GM23338 (cell line): ENCODE measurements at regions not wholly inside any gene's neighbourhood (a gene's known extent, or its start where the extent isn't known, plus 50 kb on each side); places are given as distances from the start of the nearest gene placed in this dataset.

Source experiments
- ATAC-seq: fragments of 200-7000 bp; cut with Tn5 transposase; 3 replicates; pipeline ENCODE4 v1.9.1; 2020
- DNase-seq: peaks from one replicate; pipeline ENCODE4 v3.0.0-alpha.2; 2015; ENCODE audit warnings: low spot score
- H2AFZ ChIP-seq: fragments of 200-600 bp; sonication (generic); 2 replicates; pipeline ENCODE4 v1.8.0; 2016; ENCODE audit warnings: antibody characterized with exemption, mild to moderate bottlenecking, moderate library complexity
- H3F3A ChIP-seq: fragments of 200-600 bp; sonication (generic); replicated peaks from 2 replicates; pipeline ENCODE4 v1.8.0; 2017; ENCODE audit warnings: antibody characterized with exemption, mixed run types, low read depth
- H3K27ac ChIP-seq: fragments of 200-600 bp; sonication (generic); 2 replicates; pipeline ENCODE4 v1.6.1; 2016; ENCODE audit warnings: low read depth
- H3K27me3 ChIP-seq: fragments of 200-600 bp; sonication (generic); 2 replicates; pipeline ENCODE4 v1.8.0; 2016; ENCODE audit warnings: mild to moderate bottlenecking, mixed run types, moderate library complexity; ENCODE audit not compliant: insufficient read depth
- H3K36me3 ChIP-seq: fragments of 200-600 bp; sonication (generic); 2 replicates; pipeline ENCODE4 v1.8.0; 2016; ENCODE audit warnings: mild to moderate bottlenecking; ENCODE audit not compliant: insufficient read depth
- H3K4me1 ChIP-seq: fragments of 200-600 bp; sonication (generic); 2 replicates; pipeline ENCODE4 v1.8.0; 2016; ENCODE audit warnings: mild to moderate bottlenecking, moderate library complexity; ENCODE audit not compliant: insufficient read depth
- H3K4me2 ChIP-seq: fragments of 200-600 bp; sonication (generic); 2 replicates; pipeline ENCODE4 v1.7.1; 2017; ENCODE audit warnings: mixed run types
- H3K4me3 ChIP-seq: fragments of 200-600 bp; sonication (generic); 2 replicates; pipeline ENCODE4 v1.6.1; 2016; ENCODE audit warnings: mixed run types
- H3K79me2 ChIP-seq: fragments of 200-600 bp; sonication (generic); replicated peaks from 2 replicates; pipeline ENCODE4 v1.8.0; 2017; ENCODE audit warnings: mild to moderate bottlenecking; ENCODE audit not compliant: insufficient read depth
- H3K9me2 ChIP-seq: fragments of 200-600 bp; sonication (generic); 2 replicates; pipeline ENCODE4 v1.8.0; 2017; ENCODE audit not compliant: insufficient read depth
- H4K20me1 ChIP-seq: fragments of 200-600 bp; sonication (generic); replicated peaks from 2 replicates; pipeline ENCODE4 v1.8.0; 2017; ENCODE audit warnings: mild to moderate bottlenecking; ENCODE audit not compliant: insufficient read depth
- H3K27ac Mint-ChIP-seq: 2 replicates; pipeline ENCODE4 v1.8.0; 2020; ENCODE audit warnings: inconsistent platforms, mild to moderate bottlenecking, moderate library complexity, mixed read lengths
- H3K27me3 Mint-ChIP-seq: 3 replicates; pipeline ENCODE4 v1.8.0; 2022; ENCODE audit warnings: low read depth, mild to moderate bottlenecking, moderate library complexity, mixed read lengths, inconsistent platforms; ENCODE audit not compliant: insufficient read depth, poor library complexity
- H3K36me3 Mint-ChIP-seq: 3 replicates; pipeline ENCODE4 v1.8.0; 2021; ENCODE audit warnings: low read depth, mild to moderate bottlenecking, inconsistent platforms, moderate library complexity, mixed read lengths
- H3K4me1 Mint-ChIP-seq: 3 replicates; pipeline ENCODE4 v1.8.0; 2020; ENCODE audit warnings: mild to moderate bottlenecking, inconsistent platforms, mixed read lengths
- H3K4me3 Mint-ChIP-seq: 3 replicates; pipeline ENCODE4 v1.8.0; 2021; ENCODE audit warnings: moderate library complexity, mild to moderate bottlenecking, inconsistent platforms, mixed read lengths
- H3K9me3 Mint-ChIP-seq: 3 replicates; pipeline ENCODE4 v1.8.0; 2020; ENCODE audit warnings: moderate library complexity, mild to moderate bottlenecking, inconsistent platforms, mixed read lengths
- CREB1 ChIP-seq: fragments of 250-450 bp; sonication (Bioruptor Pico); IDR thresholded peaks from 2 replicates; pipeline ENCODE4 v1.5.0; 2020; ENCODE audit warnings: low read depth, mild to moderate bottlenecking, moderate library complexity
- ETS1 ChIP-seq: IDR thresholded peaks from 2 replicates; pipeline ENCODE4 v1.6.1; 2016; ENCODE audit warnings: antibody characterized with exemption
- EZH2 ChIP-seq: fragments of 200-600 bp; sonication (generic); IDR thresholded peaks from one replicate; pipeline ENCODE4 v1.8.0; 2017; ENCODE audit warnings: antibody characterized with exemption, mild to moderate bottlenecking, low read depth; ENCODE audit not compliant: unreplicated experiment
- POLR2AphosphoS5 ChIP-seq: IDR thresholded peaks from 2 replicates; pipeline ENCODE4 v1.6.1; 2016; ENCODE audit warnings: antibody characterized with exemption, low read depth
- REST ChIP-seq: IDR thresholded peaks from one replicate; pipeline ENCODE4 v1.6.1; 2018; ENCODE audit warnings: antibody characterized with exemption; ENCODE audit not compliant: unreplicated experiment
- STAT1 ChIP-seq: IDR thresholded peaks from one replicate; pipeline ENCODE4 v1.6.1; 2016; ENCODE audit warnings: antibody characterized with exemption; ENCODE audit not compliant: unreplicated experiment
- ZNF114 ChIP-seq: fragments of 250-450 bp; sonication (Bioruptor Pico); IDR thresholded peaks from 2 replicates; pipeline ENCODE4 v1.5.0; 2020; ENCODE audit warnings: mild to moderate bottlenecking, moderate library complexity
- TF ChIP-seq, protein P1 (sequence below): fragments of 250-450 bp; sonication (Bioruptor Pico); IDR thresholded peaks from 2 replicates; pipeline ENCODE4 v1.5.0; 2020; ENCODE audit warnings: mild to moderate bottlenecking, moderate library complexity

DNA sequence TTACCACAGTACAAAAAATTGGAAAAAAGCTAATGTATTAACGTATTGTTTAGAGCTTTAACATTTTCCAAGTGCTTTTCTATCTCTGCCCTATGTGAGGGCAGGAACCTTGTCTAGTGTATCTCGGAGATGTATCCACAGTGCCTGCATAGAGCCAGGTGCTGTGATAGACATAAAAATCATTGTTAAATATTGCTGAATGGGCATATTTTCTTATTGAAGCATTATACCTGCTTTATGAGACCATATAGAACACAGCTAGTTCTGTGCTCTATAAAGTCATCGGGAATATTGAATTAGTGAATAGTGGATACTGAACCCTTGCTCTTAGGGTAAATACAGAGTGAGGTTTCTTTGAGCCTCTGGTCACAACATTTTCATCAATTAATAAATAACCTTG lies 163.0 kb downstream of the RNF144B start (continued):
- TF ChIP-seq, protein P1, sequence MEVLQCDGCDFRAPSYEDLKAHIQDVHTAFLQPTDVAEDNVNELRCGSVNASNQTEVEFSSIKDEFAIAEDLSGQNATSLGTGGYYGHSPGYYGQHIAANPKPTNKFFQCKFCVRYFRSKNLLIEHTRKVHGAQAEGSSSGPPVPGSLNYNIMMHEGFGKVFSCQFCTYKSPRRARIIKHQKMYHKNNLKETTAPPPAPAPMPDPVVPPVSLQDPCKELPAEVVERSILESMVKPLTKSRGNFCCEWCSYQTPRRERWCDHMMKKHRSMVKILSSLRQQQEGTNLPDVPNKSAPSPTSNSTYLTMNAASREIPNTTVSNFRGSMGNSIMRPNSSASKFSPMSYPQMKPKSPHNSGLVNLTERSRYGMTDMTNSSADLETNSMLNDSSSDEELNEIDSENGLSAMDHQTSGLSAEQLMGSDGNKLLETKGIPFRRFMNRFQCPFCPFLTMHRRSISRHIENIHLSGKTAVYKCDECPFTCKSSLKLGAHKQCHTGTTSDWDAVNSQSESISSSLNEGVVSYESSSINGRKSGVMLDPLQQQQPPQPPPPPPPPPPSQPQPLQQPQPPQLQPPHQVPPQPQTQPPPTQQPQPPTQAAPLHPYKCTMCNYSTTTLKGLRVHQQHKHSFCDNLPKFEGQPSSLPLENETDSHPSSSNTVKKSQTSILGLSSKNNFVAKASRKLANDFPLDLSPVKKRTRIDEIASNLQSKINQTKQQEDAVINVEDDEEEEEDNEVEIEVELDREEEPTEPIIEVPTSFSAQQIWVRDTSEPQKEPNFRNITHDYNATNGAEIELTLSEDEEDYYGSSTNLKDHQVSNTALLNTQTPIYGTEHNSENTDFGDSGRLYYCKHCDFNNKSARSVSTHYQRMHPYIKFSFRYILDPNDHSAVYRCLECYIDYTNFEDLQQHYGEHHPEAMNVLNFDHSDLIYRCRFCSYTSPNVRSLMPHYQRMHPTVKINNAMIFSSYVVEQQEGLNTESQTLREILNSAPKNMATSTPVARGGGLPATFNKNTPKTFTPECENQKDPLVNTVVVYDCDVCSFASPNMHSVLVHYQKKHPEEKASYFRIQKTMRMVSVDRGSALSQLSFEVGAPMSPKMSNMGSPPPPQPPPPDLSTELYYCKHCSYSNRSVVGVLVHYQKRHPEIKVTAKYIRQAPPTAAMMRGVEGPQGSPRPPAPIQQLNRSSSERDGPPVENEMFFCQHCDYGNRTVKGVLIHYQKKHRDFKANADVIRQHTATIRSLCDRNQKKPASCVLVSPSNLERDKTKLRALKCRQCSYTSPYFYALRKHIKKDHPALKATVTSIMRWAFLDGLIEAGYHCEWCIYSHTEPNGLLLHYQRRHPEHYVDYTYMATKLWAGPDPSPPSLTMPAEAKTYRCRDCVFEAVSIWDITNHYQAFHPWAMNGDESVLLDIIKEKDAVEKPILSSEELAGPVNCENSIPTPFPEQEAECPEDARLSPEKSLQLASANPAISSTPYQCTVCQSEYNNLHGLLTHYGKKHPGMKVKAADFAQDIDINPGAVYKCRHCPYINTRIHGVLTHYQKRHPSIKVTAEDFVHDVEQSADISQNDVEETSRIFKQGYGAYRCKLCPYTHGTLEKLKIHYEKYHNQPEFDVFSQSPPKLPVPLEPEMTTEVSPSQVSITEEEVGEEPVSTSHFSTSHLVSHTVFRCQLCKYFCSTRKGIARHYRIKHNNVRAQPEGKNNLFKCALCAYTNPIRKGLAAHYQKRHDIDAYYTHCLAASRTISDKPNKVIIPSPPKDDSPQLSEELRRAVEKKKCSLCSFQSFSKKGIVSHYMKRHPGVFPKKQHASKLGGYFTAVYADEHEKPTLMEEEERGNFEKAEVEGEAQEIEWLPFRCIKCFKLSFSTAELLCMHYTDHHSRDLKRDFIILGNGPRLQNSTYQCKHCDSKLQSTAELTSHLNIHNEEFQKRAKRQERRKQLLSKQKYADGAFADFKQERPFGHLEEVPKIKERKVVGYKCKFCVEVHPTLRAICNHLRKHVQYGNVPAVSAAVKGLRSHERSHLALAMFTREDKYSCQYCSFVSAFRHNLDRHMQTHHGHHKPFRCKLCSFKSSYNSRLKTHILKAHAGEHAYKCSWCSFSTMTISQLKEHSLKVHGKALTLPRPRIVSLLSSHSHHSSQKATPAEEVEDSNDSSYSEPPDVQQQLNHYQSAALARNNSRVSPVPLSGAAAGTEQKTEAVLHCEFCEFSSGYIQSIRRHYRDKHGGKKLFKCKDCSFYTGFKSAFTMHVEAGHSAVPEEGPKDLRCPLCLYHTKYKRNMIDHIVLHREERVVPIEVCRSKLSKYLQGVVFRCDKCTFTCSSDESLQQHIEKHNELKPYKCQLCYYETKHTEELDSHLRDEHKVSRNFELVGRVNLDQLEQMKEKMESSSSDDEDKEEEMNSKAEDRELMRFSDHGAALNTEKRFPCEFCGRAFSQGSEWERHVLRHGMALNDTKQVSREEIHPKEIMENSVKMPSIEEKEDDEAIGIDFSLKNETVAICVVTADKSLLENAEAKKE: no peak
- TF ChIP-seq EZH2 (no peak), POLR2AphosphoS5 (no peak), CREB1 (no peak), ZNF114 (CRISPR knock-in tag) (no peak), ETS1 (no peak), STAT1 (no peak)

DNA sequence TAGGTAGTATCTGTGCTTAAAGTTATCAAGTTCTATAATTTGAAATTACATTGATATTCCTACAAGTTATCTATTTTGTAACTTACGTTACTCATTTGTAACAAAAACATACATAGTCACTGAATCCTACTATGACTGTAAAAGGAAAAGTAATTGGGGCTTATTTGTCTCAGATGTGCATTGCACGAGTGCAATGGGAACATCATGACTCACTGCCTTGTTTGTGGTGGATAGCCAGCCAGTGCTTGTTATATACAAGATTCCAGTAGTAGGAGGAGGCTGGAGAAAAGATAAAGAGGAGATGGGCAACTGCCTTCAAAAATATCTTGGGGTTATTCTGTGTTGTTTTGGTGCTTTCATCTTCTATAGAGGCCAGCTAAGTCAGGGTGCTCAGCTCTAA lies 164.1 kb downstream of the RNF144B start:
- Histone ChIP-seq H3K27me3 (no peaks in the 10 kb centered on the region), H3K27ac (no peak overlapping the region), H3K4me2 (no peak overlapping the region), H3K79me2 (no peaks in the 10 kb centered on the region), H3K4me3 (no peak overlapping the region), H3K4me1 (no peaks in the 10 kb centered on the region), H4K20me1 (no peaks in the 10 kb centered on the region), H3K9me2 (no peaks in the 10 kb centered on the region), H2AFZ (no peak overlapping the region), H3F3A (no peaks in the 10 kb centered on the region), H3K36me3 (no peaks in the 10 kb centered on the region)
- no peak overlapping the region for H3K27ac Mint-ChIP-seq
- H3K27me3 Mint-ChIP-seq: no peaks in the 10 kb centered on the region
- H3K4me1 Mint-ChIP-seq: no peaks in the 10 kb centered on the region
- TF ChIP-seq REST: no peak
- TF ChIP-seq EZH2: no peak
- no peak for TF ChIP-seq STAT1
- TF ChIP-seq POLR2AphosphoS5: no peak
- no peak overlapping the region for H3K4me3 Mint-ChIP-seq
- ATAC-seq: no peak
- DNase-seq: no peak
- no peaks in the 10 kb centered on the region for H3K36me3 Mint-ChIP-seq
- peaks cover 5% of the 10 kb centered on the region; the same call in 1 of the 3 replicates for H3K9me3 Mint-ChIP-seq
